ENCODE measurements at regions not wholly inside any gene's neighbourhood (a gene's known extent, or its start where the extent isn't known, plus 50 kb on each side); places are given as distances from the start of the nearest gene placed in this dataset.

DNA sequence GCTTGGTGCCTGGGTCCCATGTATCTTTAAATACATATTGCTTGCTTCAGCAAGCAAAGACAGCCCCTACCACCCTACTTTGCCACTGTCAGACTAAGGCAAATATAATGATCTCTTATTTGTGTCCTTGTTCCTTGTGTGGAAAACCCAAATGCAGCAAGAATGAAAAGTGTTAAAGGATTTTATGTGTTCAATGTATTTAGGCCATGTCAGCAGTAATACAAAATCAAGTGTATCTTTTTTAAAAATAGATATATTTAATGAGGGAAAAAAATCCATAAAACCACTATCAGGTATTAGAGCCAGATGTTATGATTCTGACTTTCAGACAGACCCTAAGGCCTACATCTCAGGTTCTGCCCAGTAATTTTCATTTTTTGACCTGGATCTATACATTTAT is 374.5 kb downstream of the SEC14L1 start:
- Histone ChIP-seq H4K20me1 (ENCODE audit: insufficient read depth) (no peaks in the 10 kb centered on the region), H3K4me1 (replicated peaks; ENCODE audit: insufficient read depth) (no peaks in the 10 kb centered on the region), H3K27ac (no peak overlapping the region), H3K4me3 (no peak overlapping the region), H3F3A (ENCODE audit: insufficient read depth, low read depth) (no peaks in the 10 kb centered on the region), H2AFZ (no peak overlapping the region), H3K9me3 (ENCODE audit: insufficient read depth, low read depth) (no peaks in the 10 kb centered on the region; the same call in 1 of the 2 replicates), H3K27me3 (ENCODE audit: insufficient read depth, low read depth) (no peaks in the 10 kb centered on the region), H3K79me2 (ENCODE audit: low read depth) (no peaks in the 10 kb centered on the region), H3K4me2 (no peak overlapping the region), H3K36me3 (ENCODE audit: low read depth) (no peaks in the 10 kb centered on the region), H3K9me2 (ENCODE audit: insufficient read depth) (no peaks in the 10 kb centered on the region)
- CTCF ChIA-PET = no interaction called here
- TF ChIP-seq EZH2 (IDR thresholded peaks at IDR 0.05; ENCODE audit: low read depth) (no peak), CTCF (conservative IDR thresholded peaks at IDR 0.05) (no peak)
- POLR2A ChIA-PET (ENCODE audit: unreplicated experiment) = no interaction called here
- no peak for DNase-seq
- intact Hi-C loops (cut with micrococcal nuclease; ENCODE audit: unreplicated experiment) = no loop called here
- no TSS peak for BruUV-seq (replicated peaks)

GRCh38 chr17:77516902-77517301 is 376.1 kb downstream of the SEC14L1 start:
- Histone ChIP-seq H3K9me3 (ENCODE audit: insufficient read depth, low read depth) (no peaks in the 10 kb centered on the region), H3K27me3 (ENCODE audit: insufficient read depth, low read depth) (no peaks in the 10 kb centered on the region), H3K4me3 (no peak overlapping the region), H3K27ac (no peak overlapping the region), H3K4me1 (replicated peaks; ENCODE audit: insufficient read depth) (no peaks in the 10 kb centered on the region), H3K79me2 (ENCODE audit: low read depth) (no peaks in the 10 kb centered on the region), H4K20me1 (ENCODE audit: insufficient read depth) (no peaks in the 10 kb centered on the region), H3K4me2 (no peak overlapping the region), H3K9me2 (ENCODE audit: insufficient read depth) (no peaks in the 10 kb centered on the region), H2AFZ (no peak overlapping the region), H3K36me3 (ENCODE audit: low read depth) (no peaks in the 10 kb centered on the region), H3F3A (ENCODE audit: insufficient read depth, low read depth) (no peaks in the 10 kb centered on the region)
- DNase-seq = no peak
- intact Hi-C loops (cut with micrococcal nuclease; ENCODE audit: unreplicated experiment) = no loop called here
- TF ChIP-seq EZH2 (IDR thresholded peaks at IDR 0.05; ENCODE audit: low read depth) (no peak), CTCF (conservative IDR thresholded peaks at IDR 0.05) (no peak)
- POLR2A ChIA-PET (ENCODE audit: unreplicated experiment) = interaction anchor here (0.5 kb wide), 1 partner anchor 57 kb away, joined by 7 read pairs; no protein-coding TSS in a partner anchor
- BruUV-seq (replicated peaks) = no TSS peak
- CTCF ChIA-PET = interaction anchor here (0.9 kb wide), 1 partner anchor 519 kb away, joined by 3 read pairs; no protein-coding TSS in a partner anchor

DNA sequence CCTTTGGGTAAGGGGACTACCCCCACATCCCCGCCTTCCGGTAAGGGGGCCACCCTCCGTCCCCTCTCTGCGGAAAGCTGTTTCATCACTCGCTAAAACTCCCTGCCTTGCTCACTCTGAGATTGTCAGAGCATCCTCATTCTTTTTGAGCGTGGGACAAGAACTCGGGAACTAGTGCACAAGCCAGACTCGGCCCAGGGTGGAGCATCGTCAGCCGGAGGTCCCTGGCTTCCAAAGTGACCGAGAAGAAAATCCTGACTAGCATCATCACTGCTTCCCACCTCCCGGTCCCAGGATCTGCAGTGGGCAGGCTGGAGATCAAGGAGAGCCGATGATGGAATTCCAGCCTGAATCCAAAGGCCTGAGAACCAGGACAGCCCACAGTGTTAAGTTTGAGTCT is 380.3 kb downstream of the SEC14L1 start:
- DNase-seq = no peak
- ChIA-PET CTCF (no interaction called here), POLR2A (ENCODE audit: unreplicated experiment) (no interaction called here)
- no peaks in the 10 kb centered on the region for H3K36me3 ChIP-seq (ENCODE audit: low read depth)
- H2AFZ ChIP-seq = no peak overlapping the region
- no peaks in the 10 kb centered on the region for H3K27me3 ChIP-seq (ENCODE audit: insufficient read depth, low read depth)
- no peaks in the 10 kb centered on the region for H3K9me3 ChIP-seq (ENCODE audit: insufficient read depth, low read depth)
- H3K79me2 ChIP-seq (ENCODE audit: low read depth) = no peaks in the 10 kb centered on the region
- no peak overlapping the region for H3K4me2 ChIP-seq
- no peaks in the 10 kb centered on the region for H4K20me1 ChIP-seq (ENCODE audit: insufficient read depth)
- TF ChIP-seq EZH2 (IDR thresholded peaks at IDR 0.05; ENCODE audit: low read depth) (no peak), CTCF (conservative IDR thresholded peaks at IDR 0.05) (no peak)
- BruUV-seq (replicated peaks) = no TSS peak
- no peaks in the 10 kb centered on the region for H3K4me1 ChIP-seq (replicated peaks; ENCODE audit: insufficient read depth)
- H3F3A ChIP-seq (ENCODE audit: insufficient read depth, low read depth) = no peaks in the 10 kb centered on the region
- intact Hi-C loops (cut with micrococcal nuclease; ENCODE audit: unreplicated experiment) = no loop called here
- no peak overlapping the region for H3K4me3 ChIP-seq
- no peaks in the 10 kb centered on the region for H3K9me2 ChIP-seq (ENCODE audit: insufficient read depth)
- H3K27ac ChIP-seq = no peak overlapping the region
